HCT116 (cell line): ENCODE measurements at regions not wholly inside any gene's neighbourhood (a gene's known extent, or its start where the extent isn't known, plus 50 kb on each side); places are given as distances from the start of the nearest gene placed in this dataset.

Experiments
- CBX3 ChIP-seq: IDR thresholded peaks from 2 replicates; pipeline ENCODE4 v1.6.1; 2012; ENCODE audit warnings: low read depth
- EGR1 ChIP-seq: IDR thresholded peaks from 2 replicates; pipeline ENCODE4 v1.6.1; 2012; ENCODE audit warnings: low read depth
- EZH2 ChIP-seq: fragments of 200-600 bp; sonication (generic); IDR thresholded peaks from 2 replicates; pipeline ENCODE4 v1.6.1; 2017; ENCODE audit warnings: antibody characterized with exemption, mixed run types
- JUND ChIP-seq: IDR thresholded peaks from 2 replicates; pipeline ENCODE4 v1.6.1; 2012
- POLR2A ChIP-seq: IDR thresholded peaks from 2 replicates; pipeline ENCODE4 v1.7.0; 2011; ENCODE audit warnings: borderline replicate concordance; ENCODE audit not compliant: insufficient read depth, insufficient read length; ENCODE audit errors: extremely low read depth
- POLR2AphosphoS5 ChIP-seq: IDR thresholded peaks from 2 replicates; pipeline ENCODE4 v1.6.1; 2011; ENCODE audit warnings: mild to moderate bottlenecking, low read depth, low read length, moderate library complexity
- SIN3A ChIP-seq: IDR thresholded peaks from 2 replicates; pipeline ENCODE4 v1.6.1; 2012; ENCODE audit warnings: low read depth
- SRF ChIP-seq: IDR thresholded peaks from 2 replicates; pipeline ENCODE4 v1.6.1; 2012; ENCODE audit warnings: low read depth
- YY1 ChIP-seq: IDR thresholded peaks from 2 replicates; pipeline ENCODE4 v1.6.1; 2011; ENCODE audit warnings: low read length, low read depth, moderate library complexity, mild to moderate bottlenecking; ENCODE audit not compliant: insufficient replicate concordance; ENCODE audit errors: extremely low read depth
- TF ChIP-seq, protein P1 (sequence below), 3 experiments: fragments of 200-600 bp in 1 of 3; sonication (generic) in 1 of 3; IDR thresholded peaks in 2 of 3; conservative IDR thresholded peaks in 1 of 3; 2 replicates each; pipeline ENCODE4 v1.5.1; 2012 to 2017; ENCODE audit warnings: low read depth in 2 of 3, low read length in 2 of 3, antibody characterized with exemption in 1 of 3, borderline replicate concordance in 1 of 3, control low read depth in 1 of 3, mild to moderate bottlenecking in 1 of 3, mixed read lengths in 1 of 3, mixed run types in 1 of 3, moderate library complexity in 1 of 3; ENCODE audit not compliant: insufficient read depth in 1 of 3
- TF ChIP-seq, protein P2 (sequence below): IDR thresholded peaks from 2 replicates; pipeline ENCODE4 v1.6.1; 2012
- TF ChIP-seq, protein P3 (sequence below): IDR thresholded peaks from 2 replicates; pipeline ENCODE4 v1.6.1; 2012; ENCODE audit warnings: low read depth
- TF ChIP-seq, protein P4 (sequence below): IDR thresholded peaks from 2 replicates; pipeline ENCODE4 v1.6.1; 2012
- TF ChIP-seq, protein P5 (sequence below): IDR thresholded peaks from 2 replicates; pipeline ENCODE4 v1.6.1; 2011; ENCODE audit warnings: mild to moderate bottlenecking, low read length, moderate library complexity; ENCODE audit not compliant: insufficient replicate concordance; ENCODE audit errors: extremely low read depth

- TF ChIP-seq, protein P1, sequence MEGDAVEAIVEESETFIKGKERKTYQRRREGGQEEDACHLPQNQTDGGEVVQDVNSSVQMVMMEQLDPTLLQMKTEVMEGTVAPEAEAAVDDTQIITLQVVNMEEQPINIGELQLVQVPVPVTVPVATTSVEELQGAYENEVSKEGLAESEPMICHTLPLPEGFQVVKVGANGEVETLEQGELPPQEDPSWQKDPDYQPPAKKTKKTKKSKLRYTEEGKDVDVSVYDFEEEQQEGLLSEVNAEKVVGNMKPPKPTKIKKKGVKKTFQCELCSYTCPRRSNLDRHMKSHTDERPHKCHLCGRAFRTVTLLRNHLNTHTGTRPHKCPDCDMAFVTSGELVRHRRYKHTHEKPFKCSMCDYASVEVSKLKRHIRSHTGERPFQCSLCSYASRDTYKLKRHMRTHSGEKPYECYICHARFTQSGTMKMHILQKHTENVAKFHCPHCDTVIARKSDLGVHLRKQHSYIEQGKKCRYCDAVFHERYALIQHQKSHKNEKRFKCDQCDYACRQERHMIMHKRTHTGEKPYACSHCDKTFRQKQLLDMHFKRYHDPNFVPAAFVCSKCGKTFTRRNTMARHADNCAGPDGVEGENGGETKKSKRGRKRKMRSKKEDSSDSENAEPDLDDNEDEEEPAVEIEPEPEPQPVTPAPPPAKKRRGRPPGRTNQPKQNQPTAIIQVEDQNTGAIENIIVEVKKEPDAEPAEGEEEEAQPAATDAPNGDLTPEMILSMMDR (IDR thresholded peaks at IDR 0.05 in 2 of 3, conservative IDR thresholded peaks at IDR 0.05 in 1 of 3; ENCODE audit: borderline replicate concordance in 1 of 3, insufficient read depth in 1 of 3, low read depth in 2 of 3, low read length in 2 of 3), result no peak
- TF ChIP-seq POLR2A (no peak), SRF (no peak), POLR2AphosphoS5 (no peak), SIN3A (no peak), JUND (no peak), EZH2 (no peak), YY1 (no peak), CBX3 (no peak), EGR1 (no peak)
- TF ChIP-seq, protein P2, sequence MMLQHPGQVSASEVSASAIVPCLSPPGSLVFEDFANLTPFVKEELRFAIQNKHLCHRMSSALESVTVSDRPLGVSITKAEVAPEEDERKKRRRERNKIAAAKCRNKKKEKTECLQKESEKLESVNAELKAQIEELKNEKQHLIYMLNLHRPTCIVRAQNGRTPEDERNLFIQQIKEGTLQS, result no peak
- TF ChIP-seq, protein P3, sequence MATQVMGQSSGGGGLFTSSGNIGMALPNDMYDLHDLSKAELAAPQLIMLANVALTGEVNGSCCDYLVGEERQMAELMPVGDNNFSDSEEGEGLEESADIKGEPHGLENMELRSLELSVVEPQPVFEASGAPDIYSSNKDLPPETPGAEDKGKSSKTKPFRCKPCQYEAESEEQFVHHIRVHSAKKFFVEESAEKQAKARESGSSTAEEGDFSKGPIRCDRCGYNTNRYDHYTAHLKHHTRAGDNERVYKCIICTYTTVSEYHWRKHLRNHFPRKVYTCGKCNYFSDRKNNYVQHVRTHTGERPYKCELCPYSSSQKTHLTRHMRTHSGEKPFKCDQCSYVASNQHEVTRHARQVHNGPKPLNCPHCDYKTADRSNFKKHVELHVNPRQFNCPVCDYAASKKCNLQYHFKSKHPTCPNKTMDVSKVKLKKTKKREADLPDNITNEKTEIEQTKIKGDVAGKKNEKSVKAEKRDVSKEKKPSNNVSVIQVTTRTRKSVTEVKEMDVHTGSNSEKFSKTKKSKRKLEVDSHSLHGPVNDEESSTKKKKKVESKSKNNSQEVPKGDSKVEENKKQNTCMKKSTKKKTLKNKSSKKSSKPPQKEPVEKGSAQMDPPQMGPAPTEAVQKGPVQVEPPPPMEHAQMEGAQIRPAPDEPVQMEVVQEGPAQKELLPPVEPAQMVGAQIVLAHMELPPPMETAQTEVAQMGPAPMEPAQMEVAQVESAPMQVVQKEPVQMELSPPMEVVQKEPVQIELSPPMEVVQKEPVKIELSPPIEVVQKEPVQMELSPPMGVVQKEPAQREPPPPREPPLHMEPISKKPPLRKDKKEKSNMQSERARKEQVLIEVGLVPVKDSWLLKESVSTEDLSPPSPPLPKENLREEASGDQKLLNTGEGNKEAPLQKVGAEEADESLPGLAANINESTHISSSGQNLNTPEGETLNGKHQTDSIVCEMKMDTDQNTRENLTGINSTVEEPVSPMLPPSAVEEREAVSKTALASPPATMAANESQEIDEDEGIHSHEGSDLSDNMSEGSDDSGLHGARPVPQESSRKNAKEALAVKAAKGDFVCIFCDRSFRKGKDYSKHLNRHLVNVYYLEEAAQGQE, result no peak
- TF ChIP-seq, protein P4, sequence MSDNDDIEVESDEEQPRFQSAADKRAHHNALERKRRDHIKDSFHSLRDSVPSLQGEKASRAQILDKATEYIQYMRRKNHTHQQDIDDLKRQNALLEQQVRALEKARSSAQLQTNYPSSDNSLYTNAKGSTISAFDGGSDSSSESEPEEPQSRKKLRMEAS, result no peak
- TF ChIP-seq, protein P5, sequence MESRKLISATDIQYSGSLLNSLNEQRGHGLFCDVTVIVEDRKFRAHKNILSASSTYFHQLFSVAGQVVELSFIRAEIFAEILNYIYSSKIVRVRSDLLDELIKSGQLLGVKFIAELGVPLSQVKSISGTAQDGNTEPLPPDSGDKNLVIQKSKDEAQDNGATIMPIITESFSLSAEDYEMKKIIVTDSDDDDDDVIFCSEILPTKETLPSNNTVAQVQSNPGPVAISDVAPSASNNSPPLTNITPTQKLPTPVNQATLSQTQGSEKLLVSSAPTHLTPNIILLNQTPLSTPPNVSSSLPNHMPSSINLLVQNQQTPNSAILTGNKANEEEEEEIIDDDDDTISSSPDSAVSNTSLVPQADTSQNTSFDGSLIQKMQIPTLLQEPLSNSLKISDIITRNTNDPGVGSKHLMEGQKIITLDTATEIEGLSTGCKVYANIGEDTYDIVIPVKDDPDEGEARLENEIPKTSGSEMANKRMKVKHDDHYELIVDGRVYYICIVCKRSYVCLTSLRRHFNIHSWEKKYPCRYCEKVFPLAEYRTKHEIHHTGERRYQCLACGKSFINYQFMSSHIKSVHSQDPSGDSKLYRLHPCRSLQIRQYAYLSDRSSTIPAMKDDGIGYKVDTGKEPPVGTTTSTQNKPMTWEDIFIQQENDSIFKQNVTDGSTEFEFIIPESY, result no peak
These were observed 651.2 kb upstream of the PITX2 start for GRCh38 chr4:111274060-111274459.
